ENCODE measurements at regions not wholly inside any gene's neighbourhood (a gene's known extent, or its start where the extent isn't known, plus 50 kb on each side); places are given as distances from the start of the nearest gene placed in this dataset.

DNA sequence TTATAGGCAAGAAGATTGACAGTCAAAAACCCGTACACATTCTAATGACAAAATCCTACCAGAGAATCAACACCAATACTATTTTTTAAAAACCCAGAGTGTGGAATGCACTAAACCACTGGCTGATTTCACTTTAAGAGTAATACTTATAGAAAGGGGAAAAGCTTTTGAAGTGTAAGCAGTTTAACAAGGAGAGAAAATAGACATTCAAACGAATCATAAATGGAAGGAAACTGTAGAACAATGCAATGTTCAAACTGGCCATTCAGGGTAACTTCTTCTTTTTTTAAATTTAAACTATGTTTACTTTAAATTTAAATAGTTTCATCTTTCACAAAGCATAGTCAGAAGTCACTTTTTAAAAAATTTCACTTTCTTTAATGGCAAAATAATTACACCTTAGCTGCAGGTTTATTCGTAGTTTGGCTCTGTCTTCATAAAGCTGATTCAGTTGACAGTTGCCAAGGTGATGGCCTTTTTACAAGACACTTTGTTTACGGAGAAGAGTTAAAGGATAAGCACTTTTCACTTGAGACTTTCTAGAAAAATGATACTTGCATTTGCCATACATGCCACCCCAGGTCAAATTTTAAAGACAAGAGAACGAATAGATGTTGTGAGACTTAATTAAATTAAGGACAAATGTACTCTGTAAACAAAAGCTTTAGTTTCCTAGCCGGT is 82.4 kb upstream of the KLF3 start:
- peaks cover 11% of the 10 kb centered on the region for H3K27me3 Mint-ChIP-seq
- H3K27ac Mint-ChIP-seq = no peak overlapping the region
- ChIA-PET CTCF (interaction anchor here (0.9 to 2.3 kb wide), 2 partner anchors 89 to 262 kb away, joined by 3 to 10 read pairs; no protein-coding TSS in a partner anchor), POLR2A (no interaction called here)
- H3K4me1 Mint-ChIP-seq = peaks cover 5% of the 10 kb centered on the region
- H3K36me3 Mint-ChIP-seq (ENCODE audit: low read depth) = no peaks in the 10 kb centered on the region
- H3K9me3 Mint-ChIP-seq = no peaks in the 10 kb centered on the region
- no peak overlapping the region for H3K4me3 Mint-ChIP-seq
- no peak for DNase-seq

DNA sequence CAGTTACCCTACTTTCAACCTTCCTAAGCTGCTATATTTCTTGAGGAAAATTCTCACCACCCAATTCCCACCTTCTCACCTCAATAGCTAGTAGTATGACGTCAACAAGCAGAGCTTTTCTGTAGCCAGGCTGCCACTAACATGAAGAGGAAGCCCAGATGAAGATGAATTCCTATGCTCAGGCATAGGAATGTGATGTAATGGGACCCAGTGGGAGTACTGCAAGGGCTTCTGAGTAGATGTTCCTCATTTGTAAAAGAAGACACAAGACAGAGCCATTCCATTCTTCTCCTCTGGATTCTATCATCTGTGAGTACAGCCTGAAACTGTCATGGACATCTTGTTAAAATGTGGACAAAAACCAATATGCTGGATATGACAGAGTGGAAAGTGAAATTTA is 81.6 kb upstream of the KLF3 start:
- ChIA-PET CTCF (interaction anchor here (0.9 to 2.3 kb wide), 2 partner anchors 90 to 262 kb away, joined by 3 to 10 read pairs; no protein-coding TSS in a partner anchor), POLR2A (no interaction called here)
- Mint-ChIP-seq H3K9me3 (no peaks in the 10 kb centered on the region), H3K4me1 (peaks cover 5% of the 10 kb centered on the region), H3K4me3 (no peak overlapping the region), H3K27ac (no peak overlapping the region), H3K36me3 (ENCODE audit: low read depth) (no peaks in the 10 kb centered on the region), H3K27me3 (peaks cover 11% of the 10 kb centered on the region)
- no peak for DNase-seq

DNA sequence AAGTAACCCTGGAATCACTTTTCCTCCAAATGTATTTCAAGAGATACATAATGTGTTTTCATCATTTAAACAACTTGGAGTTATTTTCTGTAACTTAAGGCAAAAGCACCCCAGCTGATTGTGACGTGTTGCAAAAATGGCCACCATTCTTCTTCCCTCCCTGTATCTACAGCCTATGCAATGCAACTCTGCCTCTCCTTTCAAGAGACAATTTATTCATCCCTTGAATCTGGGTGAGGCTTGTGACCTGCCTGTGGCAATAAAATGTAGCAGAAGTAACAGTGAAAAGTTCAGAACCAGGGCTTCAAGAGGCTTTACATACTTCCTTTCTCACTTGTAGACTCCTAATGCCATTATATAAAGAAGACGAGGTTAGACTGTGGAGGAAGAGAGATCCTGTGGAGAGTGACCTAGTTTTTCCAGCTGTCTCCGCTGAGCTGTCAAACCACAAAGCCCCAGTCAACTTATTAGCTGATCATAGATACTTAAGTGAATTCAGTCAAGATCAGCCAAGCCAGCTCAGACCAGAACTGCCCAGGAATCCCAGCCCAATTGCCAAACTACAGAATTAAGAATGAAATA is 81.0 kb upstream of the KLF3 start:
- no peak for DNase-seq
- Mint-ChIP-seq H3K27ac (no peak overlapping the region), H3K4me1 (peaks cover 5% of the 10 kb centered on the region), H3K4me3 (no peak overlapping the region), H3K9me3 (no peaks in the 10 kb centered on the region), H3K36me3 (ENCODE audit: low read depth) (no peaks in the 10 kb centered on the region), H3K27me3 (peaks cover 10% of the 10 kb centered on the region)
- ChIA-PET POLR2A (no interaction called here), CTCF (interaction anchor here (2.3 kb wide), 1 partner anchor 263 kb away, joined by 10 read pairs; no protein-coding TSS in a partner anchor)

DNA sequence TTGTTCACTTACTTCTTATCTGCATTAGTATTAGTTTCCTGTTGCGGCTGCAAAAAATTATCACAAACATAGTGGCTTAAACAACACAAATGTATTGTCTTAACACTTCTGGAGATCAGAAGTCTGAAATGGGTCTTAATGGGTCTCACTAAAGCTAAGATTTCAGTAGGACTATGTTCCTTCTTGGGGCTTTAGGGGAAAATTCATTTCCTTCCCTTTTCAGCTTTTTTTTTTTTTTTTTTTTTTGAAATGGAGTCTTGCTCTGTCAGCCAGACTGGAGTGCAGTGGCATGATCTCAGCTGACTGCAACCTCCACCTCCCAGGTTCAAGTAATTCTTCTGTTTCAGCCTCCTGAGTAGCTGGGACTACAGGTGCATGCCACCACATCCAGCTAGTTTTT is 78.1 kb upstream of the KLF3 start:
- H3K27me3 Mint-ChIP-seq = peaks cover 8% of the 10 kb centered on the region
- DNase-seq = no peak
- ChIA-PET CTCF (interaction anchor here (0.6 to 0.8 kb wide), 2 partner anchors 93 to 407 kb away, joined by 3 read pairs; no protein-coding TSS in a partner anchor), POLR2A (no interaction called here)
- H3K9me3 Mint-ChIP-seq = no peaks in the 10 kb centered on the region
- H3K4me3 Mint-ChIP-seq = no peak overlapping the region
- peaks cover 5% of the 10 kb centered on the region for H3K4me1 Mint-ChIP-seq
- H3K36me3 Mint-ChIP-seq (ENCODE audit: low read depth) = no peaks in the 10 kb centered on the region
- no peak overlapping the region for H3K27ac Mint-ChIP-seq

DNA sequence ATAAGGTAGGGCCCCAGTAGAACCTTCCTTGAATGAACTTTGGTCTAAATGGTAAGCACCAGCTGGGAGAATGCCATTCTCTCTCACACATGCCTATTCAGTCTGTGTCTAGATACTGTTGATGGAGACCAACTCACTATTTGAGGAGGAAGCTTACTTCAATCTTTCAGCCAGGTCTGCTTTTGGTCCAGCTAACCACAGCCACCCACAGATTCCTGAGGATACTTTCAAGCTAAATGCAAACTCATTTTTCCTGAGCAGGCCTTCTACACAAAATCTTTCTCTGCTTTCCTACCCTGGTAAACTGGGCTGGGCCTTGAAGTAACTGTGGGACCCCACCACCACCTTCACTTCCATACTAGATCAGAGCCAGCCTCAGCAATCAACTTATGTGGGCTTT is 76.9 kb upstream of the KLF3 start:
- H3K4me3 Mint-ChIP-seq = no peak overlapping the region
- ChIA-PET CTCF (no interaction called here), POLR2A (no interaction called here)
- no peak for DNase-seq
- H3K9me3 Mint-ChIP-seq = no peaks in the 10 kb centered on the region
- H3K27me3 Mint-ChIP-seq = peaks cover 8% of the 10 kb centered on the region
- H3K36me3 Mint-ChIP-seq (ENCODE audit: low read depth) = no peaks in the 10 kb centered on the region
- H3K4me1 Mint-ChIP-seq = peaks cover 5% of the 10 kb centered on the region
- no peak overlapping the region for H3K27ac Mint-ChIP-seq

DNA sequence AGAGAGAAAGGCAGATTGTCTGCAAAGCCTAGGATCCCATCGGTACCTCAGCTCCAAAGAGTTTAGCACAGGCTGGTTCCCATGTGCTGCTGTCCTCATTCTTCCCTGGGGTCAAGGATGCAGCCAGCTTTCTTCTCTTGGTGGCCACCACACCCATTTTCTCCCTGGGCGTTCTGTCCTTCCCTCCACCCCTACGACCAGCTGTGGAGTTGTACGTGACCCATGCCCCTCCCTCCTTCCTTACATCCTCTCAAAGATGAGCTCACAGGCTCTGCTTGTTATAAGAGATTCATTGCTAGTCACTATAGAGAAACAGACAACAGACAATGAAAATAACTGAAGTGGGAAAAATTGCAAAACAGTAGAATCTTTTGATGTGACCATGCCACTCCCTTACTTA is 74.0 kb upstream of the KLF3 start:
- ChIA-PET POLR2A (interaction anchor here (0.8 kb wide), 1 partner anchor 73 kb away, joined by 3 read pairs; no protein-coding TSS in a partner anchor), CTCF (interaction anchor here (0.6 kb wide), 1 partner anchor 267 kb away, joined by 3 read pairs; no protein-coding TSS in a partner anchor)

DNA sequence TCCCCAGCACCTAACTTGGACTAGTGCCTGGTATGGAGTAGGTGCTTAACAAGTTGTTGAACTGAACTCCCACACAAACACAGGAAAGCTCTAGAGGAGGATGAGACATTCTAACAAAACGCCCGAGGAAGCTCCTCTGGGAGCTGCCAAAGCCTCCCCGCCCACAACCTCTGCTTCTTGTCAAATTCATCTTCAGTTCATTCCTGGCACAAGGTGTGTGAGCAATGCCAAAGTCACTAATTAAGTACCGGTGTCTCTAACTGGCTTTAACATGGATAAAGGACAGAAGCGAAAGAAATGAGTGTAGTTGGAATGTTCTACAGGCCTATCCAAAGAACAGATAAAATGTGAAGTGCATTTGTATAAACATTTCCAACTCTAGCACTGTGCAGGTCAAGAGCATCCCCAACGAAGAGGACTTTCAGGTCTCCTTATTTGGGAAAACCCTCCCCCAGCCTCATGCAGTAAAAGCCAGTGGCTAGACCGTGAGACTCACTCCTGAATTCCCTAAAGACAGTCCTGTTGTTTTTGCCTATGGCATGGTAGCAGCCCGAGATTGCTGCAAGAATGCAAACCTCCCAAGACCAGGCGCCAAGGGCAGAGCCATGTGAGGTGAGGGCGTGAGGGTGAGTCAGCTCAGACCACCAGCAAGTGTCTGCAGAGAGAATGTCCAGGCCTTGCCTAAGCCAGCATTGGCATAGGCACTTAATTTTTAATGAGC is 72.2 kb upstream of the KLF3 start:
- Mint-ChIP-seq H3K27me3 (no peaks in the 10 kb centered on the region), H3K4me3 (no peak overlapping the region), H3K36me3 (ENCODE audit: low read depth) (no peaks in the 10 kb centered on the region), H3K9me3 (no peaks in the 10 kb centered on the region), H3K27ac (no peak overlapping the region), H3K4me1 (no peaks in the 10 kb centered on the region)
- CTCF ChIA-PET = no interaction called here
- no peak for DNase-seq
- POLR2A ChIA-PET = no interaction called here

More for the DNA sequence above, 74.0 kb upstream of the KLF3 start:
- no peak overlapping the region for H3K4me3 Mint-ChIP-seq
- no peaks in the 10 kb centered on the region for H3K9me3 Mint-ChIP-seq
- no peaks in the 10 kb centered on the region for H3K4me1 Mint-ChIP-seq
- H3K27ac Mint-ChIP-seq = no peak overlapping the region
- no peaks in the 10 kb centered on the region for H3K36me3 Mint-ChIP-seq (ENCODE audit: low read depth)
- DNase-seq = no peak
- H3K27me3 Mint-ChIP-seq = peaks cover 7% of the 10 kb centered on the region

DNA sequence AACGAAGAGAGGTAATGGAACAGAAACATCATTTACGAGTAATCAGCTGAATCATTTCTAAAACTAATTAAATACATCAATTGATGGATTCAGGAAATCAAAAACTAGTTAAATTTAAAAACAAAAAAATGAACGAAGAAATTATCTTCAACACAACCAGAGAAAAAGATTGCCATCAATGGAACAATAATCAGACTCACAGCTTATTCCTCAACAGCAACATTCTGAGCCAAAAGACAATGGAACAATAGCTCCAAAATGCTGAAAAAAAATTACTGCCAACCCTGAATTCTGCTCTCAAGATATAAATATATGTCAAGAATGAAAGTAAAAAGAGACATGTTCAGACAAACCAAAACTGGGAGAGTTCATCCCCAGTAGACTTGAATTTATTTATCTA is 65.5 kb upstream of the KLF3 start:
- ChIA-PET POLR2A (no interaction called here), CTCF (no interaction called here)
- H3K27me3 Mint-ChIP-seq = peaks cover 2% of the 10 kb centered on the region
- peaks cover 2% of the 10 kb centered on the region for H3K9me3 Mint-ChIP-seq
- no peaks in the 10 kb centered on the region for H3K4me1 Mint-ChIP-seq
- no peaks in the 10 kb centered on the region for H3K36me3 Mint-ChIP-seq (ENCODE audit: low read depth)
- no peak for DNase-seq
- H3K27ac Mint-ChIP-seq = no peak overlapping the region
- no peak overlapping the region for H3K4me3 Mint-ChIP-seq

DNA sequence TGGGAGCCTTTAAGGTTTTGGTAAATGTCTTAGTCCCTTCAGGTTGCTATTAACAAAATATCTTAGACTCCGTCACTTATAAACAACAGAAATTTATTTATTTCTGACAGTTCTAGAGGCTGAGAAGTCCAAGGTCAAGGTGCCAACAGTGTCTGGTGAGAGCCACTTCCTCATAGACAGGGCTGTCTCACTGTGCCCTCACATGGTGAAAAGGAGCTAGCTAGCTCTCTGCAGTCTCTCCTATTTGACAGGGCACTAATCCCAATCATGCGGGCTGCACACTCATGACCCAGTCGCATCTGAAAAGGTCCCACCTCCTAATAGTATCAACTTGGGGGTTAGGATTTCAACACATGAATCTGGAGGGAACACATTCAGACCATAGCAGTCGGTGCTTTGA is 63.4 kb upstream of the KLF3 start:
- DNase-seq = no peak
- POLR2A ChIA-PET = no interaction called here
- CTCF ChIA-PET = no interaction called here
- Mint-ChIP-seq H3K9me3 (peaks cover 2% of the 10 kb centered on the region), H3K4me3 (no peak overlapping the region), H3K4me1 (peaks cover 15% of the 10 kb centered on the region), H3K27me3 (peaks cover 2% of the 10 kb centered on the region), H3K36me3 (ENCODE audit: low read depth) (no peaks in the 10 kb centered on the region), H3K27ac (no peak overlapping the region)

DNA sequence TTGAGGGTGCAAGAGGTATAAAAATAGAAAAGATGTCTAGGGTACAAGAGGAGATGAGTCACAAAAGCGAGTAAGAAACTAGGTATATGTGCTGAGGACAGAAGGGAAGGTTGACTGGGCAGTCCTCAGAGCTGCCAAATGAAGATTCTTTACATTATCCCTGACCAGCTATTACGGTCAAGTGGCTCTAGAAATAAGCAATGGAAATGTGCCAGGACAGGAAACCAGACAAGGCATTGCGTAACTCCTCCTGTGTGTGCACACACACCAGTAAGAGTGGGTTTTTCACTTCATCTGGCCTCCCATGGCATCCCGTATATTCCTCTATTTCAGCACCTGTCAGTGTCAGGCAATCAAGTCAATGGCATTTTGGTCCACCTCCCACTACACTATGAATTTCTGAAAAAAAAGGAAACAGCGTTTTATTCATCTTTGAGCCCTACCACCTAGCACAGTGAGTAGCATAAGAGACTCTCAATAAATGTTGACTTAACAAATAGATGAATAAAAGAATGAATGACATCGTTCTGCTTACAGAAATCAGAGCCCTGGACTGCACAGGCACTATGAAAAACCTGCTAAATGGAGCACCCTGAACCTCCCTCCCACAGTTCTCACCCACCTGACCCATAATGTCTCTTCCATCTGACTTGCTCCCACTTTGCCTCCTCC is 62.6 kb upstream of the KLF3 start:
- no peak overlapping the region for H3K4me3 Mint-ChIP-seq
- H3K27me3 Mint-ChIP-seq = peaks cover 2% of the 10 kb centered on the region
- H3K36me3 Mint-ChIP-seq (ENCODE audit: low read depth) = no peaks in the 10 kb centered on the region
- H3K4me1 Mint-ChIP-seq = peaks cover 19% of the 10 kb centered on the region
- POLR2A ChIA-PET = interaction anchor here (1.1 kb wide), 1 partner anchor 20 kb away, joined by 3 read pairs; no protein-coding TSS in a partner anchor
- H3K9me3 Mint-ChIP-seq = peaks cover 2% of the 10 kb centered on the region
- CTCF ChIA-PET = interaction anchor here (1.2 kb wide), 1 partner anchor 282 kb away, joined by 3 read pairs; no protein-coding TSS in a partner anchor
- DNase-seq = no peak
- no peak overlapping the region for H3K27ac Mint-ChIP-seq

DNA sequence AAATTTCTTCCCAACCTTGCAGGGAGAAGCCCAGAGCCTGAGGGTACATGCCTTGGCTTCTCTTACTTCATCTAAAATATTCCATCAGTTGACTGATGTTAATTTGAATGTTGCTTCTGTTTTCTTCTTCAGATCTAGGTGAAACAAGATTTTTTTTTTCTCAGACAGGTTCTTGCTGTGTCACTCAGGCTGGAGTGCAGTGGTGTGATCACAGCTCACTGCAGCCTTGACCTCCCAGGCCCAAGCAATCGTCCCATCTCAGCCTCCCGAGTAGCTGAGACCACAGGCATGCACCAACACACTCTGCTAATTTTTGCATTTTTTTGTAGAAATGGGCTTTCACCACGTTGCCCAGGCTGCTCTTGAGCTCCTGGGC is 62.1 kb upstream of the KLF3 start:
- ChIA-PET CTCF (interaction anchor here (1.2 kb wide), 1 partner anchor 282 kb away, joined by 3 read pairs; no protein-coding TSS in a partner anchor), POLR2A (interaction anchor here (1.1 kb wide), 1 partner anchor 20 kb away, joined by 3 read pairs; no protein-coding TSS in a partner anchor)
- H3K27me3 Mint-ChIP-seq = peaks cover 2% of the 10 kb centered on the region
- H3K4me1 Mint-ChIP-seq = peaks cover 20% of the 10 kb centered on the region
- H3K4me3 Mint-ChIP-seq = no peak overlapping the region
- no peaks in the 10 kb centered on the region for H3K36me3 Mint-ChIP-seq (ENCODE audit: low read depth)
- DNase-seq = no peak
- peaks cover 2% of the 10 kb centered on the region for H3K9me3 Mint-ChIP-seq
- no peak overlapping the region for H3K27ac Mint-ChIP-seq

DNA sequence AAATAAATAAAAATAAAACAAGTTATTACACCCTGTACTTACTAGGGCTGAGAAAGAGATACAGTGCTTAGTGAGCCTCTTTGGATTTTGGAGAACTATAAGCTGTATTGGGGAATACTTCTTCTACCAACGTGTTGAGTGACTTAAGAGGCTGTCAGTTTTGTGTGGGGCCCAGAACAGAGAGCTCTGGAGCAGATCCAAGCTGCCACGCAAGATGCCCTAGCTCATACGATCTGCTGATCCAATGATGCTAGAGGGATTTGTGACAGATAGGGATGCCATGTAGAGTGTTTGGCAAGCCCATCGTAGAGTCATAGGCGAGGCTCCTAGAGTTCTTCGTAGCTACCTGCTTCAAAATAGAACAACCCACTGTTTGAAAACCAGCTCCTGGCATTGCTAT is 60.3 kb upstream of the KLF3 start:
- Mint-ChIP-seq H3K9me3 (peaks cover 2% of the 10 kb centered on the region), H3K4me1 (peaks cover 20% of the 10 kb centered on the region), H3K36me3 (ENCODE audit: low read depth) (no peaks in the 10 kb centered on the region), H3K4me3 (no peak overlapping the region), H3K27me3 (peaks cover 2% of the 10 kb centered on the region), H3K27ac (no peak overlapping the region)
- no peak for DNase-seq
- CTCF ChIA-PET = interaction anchor here (1.5 kb wide), 1 partner anchor 127 kb away, joined by 4 read pairs; no protein-coding TSS in a partner anchor
- POLR2A ChIA-PET = interaction anchor here (1.5 kb wide), 1 partner anchor 15 kb away, joined by 3 read pairs; no protein-coding TSS in a partner anchor

Measured in activated CD4-positive, alpha-beta memory T cell treated with anti-CD3 and anti-CD28 coated beads, Interleukin-2, amount 10 ng/mL, durations not matched to agents 7 days and 5 days (primary cell).